ENCODE measurements at regions not wholly inside any gene's neighbourhood (a gene's known extent, or its start where the extent isn't known, plus 50 kb on each side); places are given as distances from the start of the nearest gene placed in this dataset.

DNA sequence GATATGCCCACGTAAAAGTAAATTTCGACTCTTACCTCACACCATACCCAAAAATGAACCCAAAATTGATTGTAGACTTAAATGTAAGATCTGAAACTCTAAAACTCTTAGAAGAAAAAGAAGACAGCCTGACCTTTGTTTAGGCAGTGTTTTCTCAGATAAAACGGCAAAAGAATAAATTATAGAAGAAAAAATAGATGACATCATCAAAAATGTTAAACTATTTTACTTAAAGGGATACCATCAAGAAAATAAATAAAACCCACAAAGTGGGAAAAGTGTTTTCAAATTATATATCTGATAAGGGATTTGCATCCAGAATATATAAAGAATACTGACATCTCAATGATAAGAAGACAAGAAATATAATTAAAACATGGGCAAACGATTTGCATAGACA is 862.7 kb downstream of the DTWD2 start:
- no peak for FAIRE-seq
- no peaks in the 10 kb centered on the region for H3K9me3 ChIP-seq
- CTCF ChIA-PET = no interaction called here

DNA sequence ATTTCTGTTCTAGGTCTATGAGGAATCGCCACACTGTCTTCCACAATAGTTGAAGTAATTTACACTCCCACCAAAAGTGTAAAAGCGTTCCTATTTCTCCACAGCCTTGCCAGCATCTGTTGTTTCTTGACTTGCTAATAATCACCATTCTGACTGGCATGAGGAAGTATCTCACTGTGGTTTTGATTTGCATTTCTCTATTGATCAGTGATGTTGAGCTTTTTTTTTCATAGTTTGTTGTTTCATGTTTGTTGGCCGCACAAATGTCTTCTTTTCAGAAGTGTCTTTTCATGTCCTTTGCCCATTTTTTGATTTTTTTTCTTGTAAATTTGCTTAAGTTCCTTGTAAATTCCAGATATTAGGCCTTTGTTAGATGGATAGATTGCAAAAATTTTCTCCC is 867.1 kb downstream of the DTWD2 start:
- H3K4me2 ChIP-seq = no peak overlapping the region
- no peak overlapping the region for H3K4me3 ChIP-seq
- 20% methylated on average over 3 of the region's 3 CpGs for WGBS (ENCODE audit: missing lambda C conversion rate)
- CTCF ChIA-PET = no interaction called here
- TF ChIP-seq EHMT2 (IDR thresholded peaks at IDR 0.05; ENCODE audit: low read depth) = no peak
- no peak for TF ChIP-seq CEBPB (IDR thresholded peaks at IDR 0.05)
- no peak for TF ChIP-seq RNF2 (IDR thresholded peaks at IDR 0.05; ENCODE audit: borderline replicate concordance, low read depth)
- no peak for TF ChIP-seq FOSB (CRISPR knock-in tag; IDR thresholded peaks at IDR 0.05)
- no peak for TF ChIP-seq EP300 (IDR thresholded peaks at IDR 0.05)
- TF ChIP-seq FOSL2 (IDR thresholded peaks at IDR 0.05) = no peak
- no peak for TF ChIP-seq FOSL2 (CRISPR knock-in tag; IDR thresholded peaks at IDR 0.05)
- TF ChIP-seq, protein P1, sequence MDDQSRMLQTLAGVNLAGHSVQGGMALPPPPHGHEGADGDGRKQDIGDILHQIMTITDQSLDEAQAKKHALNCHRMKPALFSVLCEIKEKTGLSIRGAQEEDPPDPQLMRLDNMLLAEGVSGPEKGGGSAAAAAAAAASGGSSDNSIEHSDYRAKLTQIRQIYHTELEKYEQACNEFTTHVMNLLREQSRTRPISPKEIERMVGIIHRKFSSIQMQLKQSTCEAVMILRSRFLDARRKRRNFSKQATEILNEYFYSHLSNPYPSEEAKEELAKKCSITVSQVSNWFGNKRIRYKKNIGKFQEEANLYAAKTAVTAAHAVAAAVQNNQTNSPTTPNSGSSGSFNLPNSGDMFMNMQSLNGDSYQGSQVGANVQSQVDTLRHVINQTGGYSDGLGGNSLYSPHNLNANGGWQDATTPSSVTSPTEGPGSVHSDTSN (IDR thresholded peaks at IDR 0.05) = no peak
- no peak for TF ChIP-seq FOXS1 (CRISPR knock-in tag; IDR thresholded peaks at IDR 0.05)
- TF ChIP-seq CBX2 (IDR thresholded peaks at IDR 0.05; ENCODE audit: borderline replicate concordance, low read depth) = no peak
- no peak for TF ChIP-seq SMC3 (IDR thresholded peaks at IDR 0.05)
- no peak for TF ChIP-seq HOXA7 (CRISPR knock-in tag; IDR thresholded peaks at IDR 0.05)
- TF ChIP-seq, protein P2, sequence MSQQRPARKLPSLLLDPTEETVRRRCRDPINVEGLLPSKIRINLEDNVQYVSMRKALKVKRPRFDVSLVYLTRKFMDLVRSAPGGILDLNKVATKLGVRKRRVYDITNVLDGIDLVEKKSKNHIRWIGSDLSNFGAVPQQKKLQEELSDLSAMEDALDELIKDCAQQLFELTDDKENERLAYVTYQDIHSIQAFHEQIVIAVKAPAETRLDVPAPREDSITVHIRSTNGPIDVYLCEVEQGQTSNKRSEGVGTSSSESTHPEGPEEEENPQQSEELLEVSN (IDR thresholded peaks at IDR 0.05; ENCODE audit: borderline replicate concordance, low read depth) = no peak
- no peak for TF ChIP-seq ZNF302 (CRISPR knock-in tag; IDR thresholded peaks at IDR 0.05)
- no peak for TF ChIP-seq GATA3 (IDR thresholded peaks at IDR 0.05; ENCODE audit: borderline replicate concordance)
- TF ChIP-seq, protein P3, sequence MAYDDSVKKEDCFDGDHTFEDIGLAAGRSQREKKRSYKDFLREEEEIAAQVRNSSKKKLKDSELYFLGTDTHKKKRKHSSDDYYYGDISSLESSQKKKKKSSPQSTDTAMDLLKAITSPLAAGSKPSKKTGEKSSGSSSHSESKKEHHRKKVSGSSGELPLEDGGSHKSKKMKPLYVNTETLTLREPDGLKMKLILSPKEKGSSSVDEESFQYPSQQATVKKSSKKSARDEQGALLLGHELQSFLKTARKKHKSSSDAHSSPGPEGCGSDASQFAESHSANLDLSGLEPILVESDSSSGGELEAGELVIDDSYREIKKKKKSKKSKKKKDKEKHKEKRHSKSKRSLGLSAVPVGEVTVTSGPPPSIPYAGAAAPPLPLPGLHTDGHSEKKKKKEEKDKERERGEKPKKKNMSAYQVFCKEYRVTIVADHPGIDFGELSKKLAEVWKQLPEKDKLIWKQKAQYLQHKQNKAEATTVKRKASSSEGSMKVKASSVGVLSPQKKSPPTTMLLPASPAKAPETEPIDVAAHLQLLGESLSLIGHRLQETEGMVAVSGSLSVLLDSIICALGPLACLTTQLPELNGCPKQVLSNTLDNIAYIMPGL (CRISPR knock-in tag; IDR thresholded peaks at IDR 0.05; ENCODE audit: borderline replicate concordance) = no peak
- TF ChIP-seq KDM1A (IDR thresholded peaks at IDR 0.05; ENCODE audit: low read depth) = no peak
- TF ChIP-seq POLR2AphosphoS2 (conservative IDR thresholded peaks at IDR 0.05; ENCODE audit: low read length) = no peak
- ATAC-seq = no peak
- H3K27ac ChIP-seq = no peak overlapping the region
- H3K9me3 ChIP-seq = no peaks in the 10 kb centered on the region
- FAIRE-seq = no peak
- POLR2A ChIA-PET = no interaction called here
- DNase-seq (ENCODE audit: low read depth in 1 of 2, low spot score in 1 of 2) = no peak
- H3K4me1 ChIP-seq = no peaks in the 10 kb centered on the region

More for the DNA sequence above, 862.7 kb downstream of the DTWD2 start:
- DNase-seq (ENCODE audit: low read depth in 1 of 2, low spot score in 1 of 2) = no peak
- H3K4me1 ChIP-seq = no peaks in the 10 kb centered on the region
- TF ChIP-seq EP300 (IDR thresholded peaks at IDR 0.05) (no peak), MAZ (IDR thresholded peaks at IDR 0.05; ENCODE audit: borderline replicate concordance, low read depth, low read length) (no peak), FOSL2 (IDR thresholded peaks at IDR 0.05) (no peak), FOSL2 (CRISPR knock-in tag; IDR thresholded peaks at IDR 0.05) (no peak), MYC (IDR thresholded peaks at IDR 0.05; ENCODE audit: borderline replicate concordance, low read length) (no peak), NPAS2 (CRISPR knock-in tag; IDR thresholded peaks at IDR 0.05; ENCODE audit: borderline replicate concordance) (no peak), MAFK (IDR thresholded peaks at IDR 0.05; ENCODE audit: partially characterized antibody) (peak; percentile 61), RCOR1 (IDR thresholded peaks at IDR 0.05; ENCODE audit: low read depth, low read length) (no peak)
- TF ChIP-seq, protein P1 (IDR thresholded peaks at IDR 0.05) = no peak
- H3K4me2 ChIP-seq = no peak overlapping the region
- ATAC-seq = no peak
- POLR2A ChIA-PET = no interaction called here
- no peak overlapping the region for H3K27ac ChIP-seq
- 6% methylated on average over 4 of the region's 4 CpGs for WGBS (ENCODE audit: missing lambda C conversion rate)
- H3K4me3 ChIP-seq = no peak overlapping the region
